A673 (cell line): ENCODE measurements at regions not wholly inside any gene's neighbourhood (a gene's known extent, or its start where the extent isn't known, plus 50 kb on each side); places are given as distances from the start of the nearest gene placed in this dataset.

Experiments used
- CTCF ChIP-seq: fragments of 300-800, 200-600 bp; sonication (generic); conservative IDR thresholded peaks from 2 replicates; pipeline ENCODE4 v1.5.1; 2017; ENCODE audit warnings: low read depth, mild to moderate bottlenecking, antibody characterized with exemption, low read length, moderate library complexity, mixed read lengths
- EZH2 ChIP-seq: fragments of 200-600 bp; sonication (generic); IDR thresholded peaks from 2 replicates; pipeline ENCODE4 v1.6.1; 2017; ENCODE audit warnings: borderline replicate concordance, low read depth, mild to moderate bottlenecking, mixed read lengths, antibody characterized with exemption, low read length; ENCODE audit not compliant: poor library complexity, severe bottlenecking

- TF ChIP-seq CTCF (no peak), EZH2 (no peak)
Observed at GRCh38 chr15:26298659-26299170, 435.6 kb upstream of the ATP10A start.
